ENCODE measurements at regions not wholly inside any gene's neighbourhood (a gene's known extent, or its start where the extent isn't known, plus 50 kb on each side); places are given as distances from the start of the nearest gene placed in this dataset.

DNA sequence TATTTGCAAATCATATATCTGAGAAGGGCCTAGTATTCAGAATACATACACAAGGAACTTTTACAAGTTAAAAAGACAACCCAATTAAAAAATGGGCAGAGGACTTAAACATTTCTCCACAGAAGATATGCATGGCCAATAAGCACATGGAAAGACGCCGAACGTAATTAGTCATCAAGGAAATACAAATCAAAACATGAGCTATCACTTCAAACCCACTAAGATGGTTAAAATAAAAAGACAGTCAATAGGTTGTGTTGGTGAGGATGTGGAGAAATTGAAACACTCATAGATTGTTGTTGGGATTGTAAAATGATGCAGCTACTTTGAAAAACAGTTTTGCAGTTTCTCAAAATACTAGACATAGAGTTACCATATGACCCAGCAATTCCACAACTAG, 61.2 kb upstream of the NEO1 start:
- no peak for TF ChIP-seq EZH2 (IDR thresholded peaks at IDR 0.05; ENCODE audit: borderline replicate concordance, low read length)
- TF ChIP-seq, protein P1, sequence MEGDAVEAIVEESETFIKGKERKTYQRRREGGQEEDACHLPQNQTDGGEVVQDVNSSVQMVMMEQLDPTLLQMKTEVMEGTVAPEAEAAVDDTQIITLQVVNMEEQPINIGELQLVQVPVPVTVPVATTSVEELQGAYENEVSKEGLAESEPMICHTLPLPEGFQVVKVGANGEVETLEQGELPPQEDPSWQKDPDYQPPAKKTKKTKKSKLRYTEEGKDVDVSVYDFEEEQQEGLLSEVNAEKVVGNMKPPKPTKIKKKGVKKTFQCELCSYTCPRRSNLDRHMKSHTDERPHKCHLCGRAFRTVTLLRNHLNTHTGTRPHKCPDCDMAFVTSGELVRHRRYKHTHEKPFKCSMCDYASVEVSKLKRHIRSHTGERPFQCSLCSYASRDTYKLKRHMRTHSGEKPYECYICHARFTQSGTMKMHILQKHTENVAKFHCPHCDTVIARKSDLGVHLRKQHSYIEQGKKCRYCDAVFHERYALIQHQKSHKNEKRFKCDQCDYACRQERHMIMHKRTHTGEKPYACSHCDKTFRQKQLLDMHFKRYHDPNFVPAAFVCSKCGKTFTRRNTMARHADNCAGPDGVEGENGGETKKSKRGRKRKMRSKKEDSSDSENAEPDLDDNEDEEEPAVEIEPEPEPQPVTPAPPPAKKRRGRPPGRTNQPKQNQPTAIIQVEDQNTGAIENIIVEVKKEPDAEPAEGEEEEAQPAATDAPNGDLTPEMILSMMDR (IDR thresholded peaks at IDR 0.05; ENCODE audit: low read length) = no peak

Measured in OCI-LY1 (cell line).